ENCODE measurements at regions not wholly inside any gene's neighbourhood (a gene's known extent, or its start where the extent isn't known, plus 50 kb on each side); places are given as distances from the start of the nearest gene placed in this dataset.

DNA sequence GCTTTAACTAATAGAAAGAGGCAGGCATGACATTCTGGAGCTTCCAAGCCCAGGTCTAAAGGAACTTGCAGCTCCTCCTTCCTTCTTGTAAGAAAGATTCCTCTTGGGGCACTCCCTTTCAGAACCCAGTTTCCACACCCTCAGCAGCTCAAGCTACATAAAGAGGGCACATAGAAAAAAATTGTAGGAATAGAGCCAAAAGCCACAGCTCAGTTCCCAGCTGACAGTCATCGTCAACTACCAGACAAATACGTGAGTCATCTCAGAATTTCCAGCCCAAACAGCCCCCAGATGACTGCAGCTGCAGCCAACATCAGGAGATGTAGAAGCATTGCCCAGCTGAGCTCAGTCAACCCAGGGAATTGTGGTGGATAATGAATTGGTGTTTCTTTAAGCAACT, 349.8 kb upstream of the ARID1B start:
- H3K9me1 ChIP-seq (ENCODE audit: insufficient read depth, low read length) = no peaks in the 10 kb centered on the region
- no peak overlapping the region for H2AK9ac ChIP-seq (replicated peaks; ENCODE audit: low read depth, low read length, poor library complexity)
- in situ Hi-C loops (cut with MboI; ENCODE audit: low sequenced_read_pairs) (no loop called here), intact Hi-C loops (cut with micrococcal nuclease) (no loop called here), dilution Hi-C loops (cut with HindIII; ENCODE audit: low sequenced_read_pairs, unreplicated experiment) (no loop called here)
- H3K36me3 ChIP-seq (ENCODE audit: control insufficient read depth, insufficient read depth, low read length) = no peaks in the 10 kb centered on the region
- H2BK15ac ChIP-seq (ENCODE audit: low read depth, low read length) = peak overlapping the region; percentile 35; the same call in 1 of the 3 replicates
- no peaks in the 10 kb centered on the region for H4K20me1 ChIP-seq (ENCODE audit: insufficient read depth, low read length)
- POLR2A ChIA-PET (ENCODE audit: unreplicated experiment) = no interaction called here
- no peak overlapping the region for H3K56ac ChIP-seq (ENCODE audit: extremely low read depth, insufficient read depth, low read length)
- no peak overlapping the region for H3K23ac ChIP-seq (ENCODE audit: low read depth, low read length)
- no peak overlapping the region for H3K4me3 ChIP-seq (ENCODE audit: insufficient read depth, low read depth, low read length)
- peaks cover 5% of the 10 kb centered on the region; the same call in 1 of the 2 replicates for H3K4me1 ChIP-seq (ENCODE audit: control insufficient read depth, insufficient read depth, low read length)
- H3K18ac ChIP-seq (ENCODE audit: low read depth, low read length) = peak overlapping the region; percentile 54; the same call in 1 of the 2 replicates
- no peak overlapping the region; the same call in 1 of the 2 replicates for H3K14ac ChIP-seq (replicated peaks; ENCODE audit: low read depth, low read length)
- no peak overlapping the region for H2AK5ac ChIP-seq (ENCODE audit: low read depth, low read length)
- H2AFZ ChIP-seq (replicated peaks; ENCODE audit: low read length, poor library complexity) = no peak overlapping the region
- peaks cover 6% of the 10 kb centered on the region; the same call in 1 of the 2 replicates for H3K9me3 ChIP-seq (ENCODE audit: control insufficient read depth, insufficient read depth, low read length)
- H3K27me3 ChIP-seq (ENCODE audit: control insufficient read depth, insufficient read depth, low read length) = no peaks in the 10 kb centered on the region
- peak overlapping the region; percentile 23; the same call in 1 of the 2 replicates for H3K27ac ChIP-seq (ENCODE audit: insufficient read depth, low read length)
- H4K5ac ChIP-seq (ENCODE audit: low read depth, low read length) = peak overlapping the region; percentile 17; the same call in 1 of the 2 replicates
- no CpG with 5 or more reads among the region's 2 CpGs for WGBS, 2 experiments (ENCODE audit: extremely low coverage in 2 of 2, insufficient read length in 1 of 2)
- 0 out of 2 replicates have a peak overlapping the region, but pooled peaks have one; percentile 23 for H3K4ac ChIP-seq (ENCODE audit: low read depth, low read length)
- TF ChIP-seq CHD1 (IDR thresholded peaks at IDR 0.05; ENCODE audit: low read depth, low read length) (no peak), RCOR1 (IDR thresholded peaks at IDR 0.05; ENCODE audit: insufficient replicate concordance, low read length) (peak; percentile 40), MAZ (IDR thresholded peaks at IDR 0.05; ENCODE audit: borderline replicate concordance, low read depth, low read length) (no peak), NFE2L2 (IDR thresholded peaks at IDR 0.05; ENCODE audit: low read depth, low read length) (no peak), SMC3 (IDR thresholded peaks at IDR 0.05; ENCODE audit: low read depth, low read length) (no peak), MXI1 (IDR thresholded peaks at IDR 0.05; ENCODE audit: borderline replicate concordance, low read depth, low read length) (no peak), MAFK (IDR thresholded peaks at IDR 0.05; ENCODE audit: low read depth, low read length) (no peak), CEBPB (IDR thresholded peaks at IDR 0.05; ENCODE audit: low read depth, low read length) (no peak), POLR2A (IDR thresholded peaks at IDR 0.05; ENCODE audit: low read depth, low read length) (no peak), RAD21 (IDR thresholded peaks at IDR 0.05; ENCODE audit: low read length) (no peak), BHLHE40 (IDR thresholded peaks at IDR 0.05; ENCODE audit: low read depth, low read length) (no peak), FOS (IDR thresholded peaks at IDR 0.05; ENCODE audit: low read depth, low read length) (peak; percentile 75)
- TF ChIP-seq, protein P1, sequence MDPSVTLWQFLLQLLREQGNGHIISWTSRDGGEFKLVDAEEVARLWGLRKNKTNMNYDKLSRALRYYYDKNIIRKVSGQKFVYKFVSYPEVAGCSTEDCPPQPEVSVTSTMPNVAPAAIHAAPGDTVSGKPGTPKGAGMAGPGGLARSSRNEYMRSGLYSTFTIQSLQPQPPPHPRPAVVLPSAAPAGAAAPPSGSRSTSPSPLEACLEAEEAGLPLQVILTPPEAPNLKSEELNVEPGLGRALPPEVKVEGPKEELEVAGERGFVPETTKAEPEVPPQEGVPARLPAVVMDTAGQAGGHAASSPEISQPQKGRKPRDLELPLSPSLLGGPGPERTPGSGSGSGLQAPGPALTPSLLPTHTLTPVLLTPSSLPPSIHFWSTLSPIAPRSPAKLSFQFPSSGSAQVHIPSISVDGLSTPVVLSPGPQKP (IDR thresholded peaks at IDR 0.05; ENCODE audit: borderline replicate concordance, low read depth, low read length) = no peak
- TF ChIP-seq, protein P2, sequence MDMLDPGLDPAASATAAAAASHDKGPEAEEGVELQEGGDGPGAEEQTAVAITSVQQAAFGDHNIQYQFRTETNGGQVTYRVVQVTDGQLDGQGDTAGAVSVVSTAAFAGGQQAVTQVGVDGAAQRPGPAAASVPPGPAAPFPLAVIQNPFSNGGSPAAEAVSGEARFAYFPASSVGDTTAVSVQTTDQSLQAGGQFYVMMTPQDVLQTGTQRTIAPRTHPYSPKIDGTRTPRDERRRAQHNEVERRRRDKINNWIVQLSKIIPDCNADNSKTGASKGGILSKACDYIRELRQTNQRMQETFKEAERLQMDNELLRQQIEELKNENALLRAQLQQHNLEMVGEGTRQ (IDR thresholded peaks at IDR 0.05; ENCODE audit: low read depth, low read length) = no peak
- H3K79me1 ChIP-seq (ENCODE audit: low read depth in 1 of 2, low read length in 2 of 2) = no peaks in the 10 kb centered on the region
- no peak overlapping the region for H3K9ac ChIP-seq (ENCODE audit: low read depth, low read length)
- CTCF ChIA-PET = no interaction called here
- H2BK5ac ChIP-seq (ENCODE audit: low read depth, low read length, poor library complexity, severe bottlenecking) = peak overlapping the region; percentile 28
- no TSS peak for BruUV-seq (replicated peaks)
- peak; percentile 80 for ATAC-seq (ENCODE audit: low read depth)
- H4K91ac ChIP-seq (ENCODE audit: insufficient read depth, low read depth, low read length) = peak overlapping the region; percentile 14; the same call in 1 of the 2 replicates
- H4K8ac ChIP-seq (ENCODE audit: low read depth in 2 of 2, low read length in 2 of 2) = peak overlapping the region in 1 of 2 experiments; percentile 14; a peak in 1 of 4 replicates
- DNase-seq = peak; percentile 91
- peak overlapping the region; percentile 60; the same call in 1 of the 2 replicates for H2BK20ac ChIP-seq (ENCODE audit: low read depth, low read length)
- H3K4me2 ChIP-seq (ENCODE audit: low read depth, low read length) = peak overlapping the region; percentile 13; the same call in 1 of the 2 replicates
- H2BK120ac ChIP-seq (ENCODE audit: low read depth, low read length) = peak overlapping the region; percentile 67
